OCI-LY3 (cell line): ENCODE measurements at regions not wholly inside any gene's neighbourhood (a gene's known extent, or its start where the extent isn't known, plus 50 kb on each side); places are given as distances from the start of the nearest gene placed in this dataset.
"Not testable (repeated sequence)": the region's sequence is repeated elsewhere in the genome, so short reads cannot be mapped to it uniquely, and the experiment has no call there.

Experiments used
- H2AFZ ChIP-seq: fragments of 200-600, 300-600 bp; shearing (Covaris generic); 2 replicates; pipeline ENCODE4 v1.6.0; 2014; ENCODE audit warnings: antibody characterized with exemption, low read depth, low read length
- H3K27ac ChIP-seq: fragments of 200-600, 300-600 bp; sonication (generic); 2 replicates; pipeline ENCODE4 v1.5.1; 2014; ENCODE audit warnings: mild to moderate bottlenecking, low read length, moderate library complexity, mixed read lengths
- H3K27me3 ChIP-seq: fragments of 200-600, 300-600 bp; sonication (generic); 2 replicates; pipeline ENCODE4 v1.6.1; 2014; ENCODE audit warnings: low read depth, low read length, mixed read lengths
- H3K36me3 ChIP-seq: fragments of 200-600, 300-600 bp; sonication (generic); replicated peaks from 2 replicates; pipeline ENCODE3; 2014; ENCODE audit warnings: low read depth, low read length, mixed read lengths
- H3K4me1 ChIP-seq: fragments of 300-600, 200-600 bp; sonication (generic); 2 replicates; pipeline ENCODE4 v1.6.1; 2014; ENCODE audit warnings: low read length, mixed read lengths
- H3K4me2 ChIP-seq: fragments of 200-600, 300-600 bp; sonication (generic); 2 replicates; pipeline ENCODE4 v1.6.1; 2014; ENCODE audit warnings: low read length, mixed read lengths
- H3K4me3 ChIP-seq: fragments of 300-600, 200-600 bp; sonication (generic); 2 replicates; pipeline ENCODE4 v1.5.1; 2014; ENCODE audit warnings: antibody characterized with exemption, mild to moderate bottlenecking, low read length, moderate library complexity
- H3K79me2 ChIP-seq: fragments of 300-600, 200-600 bp; shearing (Covaris generic); 2 replicates; pipeline ENCODE4 v1.6.1; 2014; ENCODE audit warnings: mild to moderate bottlenecking, low read length, mixed read lengths
- H3K9ac ChIP-seq: fragments of 300-600, 200-600 bp; shearing (Covaris generic); 2 replicates; pipeline ENCODE4 v1.6.0; 2014; ENCODE audit warnings: mild to moderate bottlenecking, low read length, moderate library complexity
- H3K9me3 ChIP-seq: fragments of 200-600, 300-600 bp; shearing (Covaris generic); 2 replicates; pipeline ENCODE4 v1.6.1; 2014; ENCODE audit warnings: low read length, mixed read lengths; ENCODE audit not compliant: insufficient read depth
- H4K20me1 ChIP-seq: fragments of 200-600, 300-600 bp; sonication (generic); 2 replicates; pipeline ENCODE4 v1.6.1; 2016; ENCODE audit warnings: low read length, mixed read lengths; ENCODE audit not compliant: insufficient read depth
- EZH2phosphoT487 ChIP-seq: fragments of 200-600 bp; shearing (Covaris generic); IDR thresholded peaks from 2 replicates; pipeline ENCODE4 v1.6.1; 2018; ENCODE audit warnings: antibody characterized with exemption, mixed run types, low read depth
- TF ChIP-seq, protein P1 (sequence below): fragments of 200-600, 300-600 bp; sonication (generic); IDR thresholded peaks from 2 replicates; pipeline ENCODE4 v1.5.1; 2014; ENCODE audit warnings: antibody characterized with exemption, low read length, low read depth

DNA sequence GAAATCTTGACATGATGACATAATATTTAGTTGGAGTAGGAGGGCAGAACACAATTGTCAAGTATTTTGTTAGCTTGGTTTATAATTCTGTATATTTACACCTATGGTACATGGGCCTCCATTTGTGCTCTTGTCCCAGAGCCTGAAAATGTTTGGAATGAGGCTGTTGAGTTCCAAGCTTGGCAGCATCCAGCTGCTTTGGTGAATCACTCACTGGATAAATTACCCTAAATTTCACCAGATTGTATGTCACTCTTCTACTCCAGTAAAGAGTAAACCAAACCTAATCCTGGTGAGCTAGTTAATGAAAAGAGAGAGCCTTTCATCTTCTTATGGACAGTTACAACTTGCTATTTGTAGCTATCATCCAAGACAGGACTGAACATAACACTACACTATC is 928.7 kb downstream of the DIPK2A start:
- Histone ChIP-seq H3K4me1 (0 out of 2 replicates have a peak, but pooled peaks cover 4% of the 10 kb centered on the region), H2AFZ (no peak overlapping the region), H3K9me3 (no peaks in the 10 kb centered on the region), H3K9ac (no peak overlapping the region), H3K4me3 (no peak overlapping the region), H4K20me1 (no peaks in the 10 kb centered on the region), H3K27me3 (no peaks in the 10 kb centered on the region), H3K27ac (no peak overlapping the region), H3K36me3 (no peaks in the 10 kb centered on the region), H3K4me2 (no peak overlapping the region), H3K79me2 (no peaks in the 10 kb centered on the region)
- TF ChIP-seq EZH2phosphoT487 = no peak
- TF ChIP-seq, protein P1, sequence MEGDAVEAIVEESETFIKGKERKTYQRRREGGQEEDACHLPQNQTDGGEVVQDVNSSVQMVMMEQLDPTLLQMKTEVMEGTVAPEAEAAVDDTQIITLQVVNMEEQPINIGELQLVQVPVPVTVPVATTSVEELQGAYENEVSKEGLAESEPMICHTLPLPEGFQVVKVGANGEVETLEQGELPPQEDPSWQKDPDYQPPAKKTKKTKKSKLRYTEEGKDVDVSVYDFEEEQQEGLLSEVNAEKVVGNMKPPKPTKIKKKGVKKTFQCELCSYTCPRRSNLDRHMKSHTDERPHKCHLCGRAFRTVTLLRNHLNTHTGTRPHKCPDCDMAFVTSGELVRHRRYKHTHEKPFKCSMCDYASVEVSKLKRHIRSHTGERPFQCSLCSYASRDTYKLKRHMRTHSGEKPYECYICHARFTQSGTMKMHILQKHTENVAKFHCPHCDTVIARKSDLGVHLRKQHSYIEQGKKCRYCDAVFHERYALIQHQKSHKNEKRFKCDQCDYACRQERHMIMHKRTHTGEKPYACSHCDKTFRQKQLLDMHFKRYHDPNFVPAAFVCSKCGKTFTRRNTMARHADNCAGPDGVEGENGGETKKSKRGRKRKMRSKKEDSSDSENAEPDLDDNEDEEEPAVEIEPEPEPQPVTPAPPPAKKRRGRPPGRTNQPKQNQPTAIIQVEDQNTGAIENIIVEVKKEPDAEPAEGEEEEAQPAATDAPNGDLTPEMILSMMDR = no peak

DNA sequence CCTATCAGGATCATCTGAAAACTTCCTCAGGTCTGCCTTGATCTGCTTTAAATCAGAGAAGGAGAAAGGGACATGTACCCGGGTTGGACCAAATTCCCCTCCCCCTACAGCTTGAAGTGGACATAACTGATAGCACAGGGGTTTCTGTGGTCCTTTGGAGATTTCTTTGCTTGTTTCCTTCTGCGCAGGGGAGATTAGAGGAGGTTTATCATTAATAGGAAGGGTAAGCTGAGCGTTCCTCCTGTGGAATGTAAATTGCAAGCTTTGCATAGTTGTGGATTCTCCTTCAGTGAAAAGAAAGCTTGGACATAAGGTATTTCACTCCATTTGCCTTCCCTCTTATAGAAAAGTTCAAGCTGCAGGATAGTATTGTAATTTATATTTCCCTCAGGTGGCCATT is 936.0 kb downstream of the DIPK2A start:
- H3K9me3 ChIP-seq, H4K20me1 ChIP-seq, H3K4me3 ChIP-seq, H3K9ac ChIP-seq, H3K27ac ChIP-seq, H3K36me3 ChIP-seq, H2AFZ ChIP-seq, H3K27me3 ChIP-seq, H3K4me2 ChIP-seq, H3K79me2 ChIP-seq, H3K4me1 ChIP-seq: not testable (repeated sequence)

DNA sequence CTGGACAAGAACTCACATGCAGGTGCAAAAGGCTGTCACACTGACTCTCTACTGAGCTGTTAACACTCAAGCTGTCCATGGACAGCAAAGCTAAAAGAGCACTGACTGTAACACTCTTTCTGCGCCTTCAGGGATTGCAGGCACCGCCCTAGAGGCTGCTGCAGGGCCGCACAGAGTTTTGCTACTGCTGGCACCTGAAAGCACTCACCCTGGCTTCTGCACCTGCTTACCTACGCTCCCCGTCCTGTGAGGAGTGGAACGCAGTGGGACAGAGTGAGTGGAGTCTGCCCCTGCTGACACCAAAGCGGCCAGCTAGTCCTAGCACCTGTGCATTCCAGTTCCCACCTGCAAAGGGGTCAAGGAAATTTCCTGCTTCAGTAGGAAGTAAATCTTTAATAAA is 941.3 kb downstream of the DIPK2A start:
- H3K4me1 ChIP-seq = no peaks in the 10 kb centered on the region
- H3K9ac ChIP-seq = no peak overlapping the region
- H4K20me1 ChIP-seq = no peaks in the 10 kb centered on the region
- no peaks in the 10 kb centered on the region for H3K79me2 ChIP-seq
- H2AFZ ChIP-seq = no peak overlapping the region
- H3K4me3 ChIP-seq = no peak overlapping the region
- H3K27me3 ChIP-seq = no peaks in the 10 kb centered on the region
- TF ChIP-seq EZH2phosphoT487 = no peak
- TF ChIP-seq, protein P1 = no peak
- H3K36me3 ChIP-seq = no peaks in the 10 kb centered on the region
- H3K27ac ChIP-seq = no peak overlapping the region
- H3K4me2 ChIP-seq = no peak overlapping the region
- no peaks in the 10 kb centered on the region for H3K9me3 ChIP-seq

DNA sequence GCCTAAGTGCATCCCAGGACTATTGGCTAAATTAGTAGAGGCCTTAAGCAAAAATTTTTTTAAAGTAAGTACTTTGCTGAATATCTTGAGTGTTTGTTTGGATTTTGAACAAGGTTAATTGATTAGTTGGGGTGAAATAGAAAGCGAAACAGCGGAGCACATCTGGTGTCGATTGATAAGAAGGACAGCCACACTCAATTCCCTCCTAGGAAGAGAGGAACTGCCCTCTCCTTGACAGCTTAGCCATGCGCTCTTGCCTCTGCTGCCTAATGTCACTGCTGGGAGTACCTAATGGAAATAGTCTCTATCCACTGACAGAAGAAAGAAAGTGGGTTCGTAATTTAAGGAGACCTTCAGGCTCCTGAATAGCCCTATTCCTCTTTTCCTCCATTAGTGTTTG is 943.6 kb downstream of the DIPK2A start:
- no peaks in the 10 kb centered on the region for H3K4me1 ChIP-seq
- no peaks in the 10 kb centered on the region for H3K36me3 ChIP-seq
- H3K79me2 ChIP-seq = no peaks in the 10 kb centered on the region
- H4K20me1 ChIP-seq = no peaks in the 10 kb centered on the region
- no peaks in the 10 kb centered on the region for H3K27me3 ChIP-seq
- H3K9ac ChIP-seq = no peak overlapping the region
- H3K27ac ChIP-seq = no peak overlapping the region
- no peak overlapping the region for H2AFZ ChIP-seq
- no peak overlapping the region for H3K4me2 ChIP-seq
- no peak overlapping the region for H3K4me3 ChIP-seq
- no peaks in the 10 kb centered on the region for H3K9me3 ChIP-seq
- TF ChIP-seq, protein P1 = no peak
- no peak for TF ChIP-seq EZH2phosphoT487

DNA sequence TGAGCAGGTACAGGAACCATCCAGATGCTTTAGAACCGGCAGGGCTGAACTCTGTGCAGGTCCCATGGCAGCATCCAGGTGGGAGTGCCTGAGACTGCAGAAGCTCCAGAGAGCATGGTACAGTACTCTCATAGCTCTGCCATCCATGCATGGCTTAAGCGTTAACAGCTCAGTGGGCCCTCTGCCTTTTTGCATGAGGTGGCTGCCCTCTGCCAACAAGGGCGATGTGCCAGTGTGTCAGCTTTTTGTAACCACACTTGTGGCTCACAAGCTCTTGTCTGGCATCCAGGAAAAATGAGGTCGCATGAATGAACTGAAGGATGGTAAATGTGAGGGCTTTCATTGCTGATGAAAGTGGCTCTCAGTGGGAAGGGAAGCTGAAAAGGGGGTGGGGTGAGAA is 950.1 kb downstream of the DIPK2A start:
- Histone ChIP-seq H3K4me2 (no peak overlapping the region), H3K36me3 (no peaks in the 10 kb centered on the region), H3K27ac (no peak overlapping the region), H3K27me3 (no peaks in the 10 kb centered on the region), H4K20me1 (no peaks in the 10 kb centered on the region), H2AFZ (no peak overlapping the region), H3K4me3 (no peak overlapping the region), H3K9ac (no peak overlapping the region), H3K4me1 (no peaks in the 10 kb centered on the region), H3K9me3 (no peaks in the 10 kb centered on the region), H3K79me2 (no peaks in the 10 kb centered on the region)
- TF ChIP-seq, protein P1 = no peak
- no peak for TF ChIP-seq EZH2phosphoT487
